ENCODE measurements at regions not wholly inside any gene's neighbourhood (a gene's known extent, or its start where the extent isn't known, plus 50 kb on each side); places are given as distances from the start of the nearest gene placed in this dataset.

GRCh38 chr3:23105048-23105447 is 98.1 kb upstream of the UBE2E2 start:
- TF ChIP-seq EZH2 (IDR thresholded peaks at IDR 0.05) = no peak
- TF ChIP-seq FOXP2 (optimal IDR thresholded peaks at IDR 0.05; ENCODE audit: control extremely low read depth, extremely low read length, insufficient read depth) = no peak
- TF ChIP-seq POLR2AphosphoS5 (IDR thresholded peaks at IDR 0.05; ENCODE audit: borderline replicate concordance, low read depth, low read length) = no peak
- Histone ChIP-seq H3K4me3 (no peak overlapping the region), H3K9ac (ENCODE audit: insufficient read length) (no peak overlapping the region), H3K27ac (no peak overlapping the region), H3K9me3 (ENCODE audit: low read depth, low read length) (no peaks in the 10 kb centered on the region), H3K36me3 (ENCODE audit: insufficient read depth, low read length) (no peaks in the 10 kb centered on the region)
- no peak for DNase-seq (ENCODE audit: low read depth, low spot score)

GRCh38 chr3:23106666-23107065 is 96.5 kb upstream of the UBE2E2 start:
- no peak overlapping the region for H3K4me3 ChIP-seq
- H3K27ac ChIP-seq = no peak overlapping the region; the same call in 1 of the 2 replicates
- H3K9ac ChIP-seq (ENCODE audit: insufficient read length) = no peak overlapping the region
- TF ChIP-seq POLR2AphosphoS5 (IDR thresholded peaks at IDR 0.05; ENCODE audit: borderline replicate concordance, low read depth, low read length) (no peak), EZH2 (IDR thresholded peaks at IDR 0.05) (no peak), FOXP2 (optimal IDR thresholded peaks at IDR 0.05; ENCODE audit: control extremely low read depth, extremely low read length, insufficient read depth) (no peak)
- no peak for DNase-seq (ENCODE audit: low read depth, low spot score)
- no peaks in the 10 kb centered on the region for H3K36me3 ChIP-seq (ENCODE audit: insufficient read depth, low read length)
- H3K9me3 ChIP-seq (ENCODE audit: low read depth, low read length) = no peaks in the 10 kb centered on the region

- no peaks in the 10 kb centered on the region for H3K9me3 ChIP-seq (ENCODE audit: low read depth, low read length)
- DNase-seq (ENCODE audit: low read depth, low spot score) = no peak
- H3K4me3 ChIP-seq = no peak overlapping the region
- no peak for TF ChIP-seq FOXP2 (optimal IDR thresholded peaks at IDR 0.05; ENCODE audit: control extremely low read depth, extremely low read length, insufficient read depth)
- TF ChIP-seq EZH2 (IDR thresholded peaks at IDR 0.05) = no peak
- no peak for TF ChIP-seq POLR2AphosphoS5 (IDR thresholded peaks at IDR 0.05; ENCODE audit: borderline replicate concordance, low read depth, low read length)
- no peaks in the 10 kb centered on the region for H3K36me3 ChIP-seq (ENCODE audit: insufficient read depth, low read length)
- H3K27ac ChIP-seq = no peak overlapping the region; the same call in 1 of the 2 replicates
- H3K9ac ChIP-seq (ENCODE audit: insufficient read length) = no peak overlapping the region
Measured at GRCh38 chr3:23107221-23107620, 95.9 kb upstream of the UBE2E2 start.

GRCh38 chr3:23108451-23109057 is 94.6 kb upstream of the UBE2E2 start:
- TF ChIP-seq FOXP2 (optimal IDR thresholded peaks at IDR 0.05; ENCODE audit: control extremely low read depth, extremely low read length, insufficient read depth) (no peak), POLR2AphosphoS5 (IDR thresholded peaks at IDR 0.05; ENCODE audit: borderline replicate concordance, low read depth, low read length) (no peak), EZH2 (IDR thresholded peaks at IDR 0.05) (no peak)

GRCh38 chr3:23111286-23111685 is 91.8 kb upstream of the UBE2E2 start:
- no peak for DNase-seq (ENCODE audit: low read depth, low spot score)
- Histone ChIP-seq H3K4me3 (no peak overlapping the region), H3K27ac (no peak overlapping the region), H3K9ac (ENCODE audit: insufficient read length) (no peak overlapping the region), H3K36me3 (ENCODE audit: insufficient read depth, low read length) (no peaks in the 10 kb centered on the region), H3K9me3 (ENCODE audit: low read depth, low read length) (no peaks in the 10 kb centered on the region)
- TF ChIP-seq EZH2 (IDR thresholded peaks at IDR 0.05) = no peak
- TF ChIP-seq FOXP2 (optimal IDR thresholded peaks at IDR 0.05; ENCODE audit: control extremely low read depth, extremely low read length, insufficient read depth) = no peak
- no peak for TF ChIP-seq POLR2AphosphoS5 (IDR thresholded peaks at IDR 0.05; ENCODE audit: borderline replicate concordance, low read depth, low read length)

More at GRCh38 chr3:23108451-23109057, 94.6 kb upstream of the UBE2E2 start:
- Histone ChIP-seq H3K9me3 (ENCODE audit: low read depth, low read length) (no peaks in the 10 kb centered on the region), H3K9ac (ENCODE audit: insufficient read length) (no peak overlapping the region), H3K36me3 (ENCODE audit: insufficient read depth, low read length) (no peaks in the 10 kb centered on the region), H3K27ac (no peak overlapping the region), H3K4me3 (no peak overlapping the region)
- no peak for DNase-seq (ENCODE audit: low read depth, low spot score)

GRCh38 chr3:23111797-23112196 is 91.3 kb upstream of the UBE2E2 start:
- DNase-seq (ENCODE audit: low read depth, low spot score) = no peak
- Histone ChIP-seq H3K9ac (ENCODE audit: insufficient read length) (no peak overlapping the region), H3K27ac (no peak overlapping the region), H3K9me3 (ENCODE audit: low read depth, low read length) (no peaks in the 10 kb centered on the region), H3K4me3 (no peak overlapping the region), H3K36me3 (ENCODE audit: insufficient read depth, low read length) (no peaks in the 10 kb centered on the region)
- no peak for TF ChIP-seq POLR2AphosphoS5 (IDR thresholded peaks at IDR 0.05; ENCODE audit: borderline replicate concordance, low read depth, low read length)
- no peak for TF ChIP-seq EZH2 (IDR thresholded peaks at IDR 0.05)
- TF ChIP-seq FOXP2 (optimal IDR thresholded peaks at IDR 0.05; ENCODE audit: control extremely low read depth, extremely low read length, insufficient read depth) = no peak

- H3K36me3 ChIP-seq (ENCODE audit: insufficient read depth, low read length) = no peaks in the 10 kb centered on the region
- TF ChIP-seq FOXP2 (optimal IDR thresholded peaks at IDR 0.05; ENCODE audit: control extremely low read depth, extremely low read length, insufficient read depth) (no peak), POLR2AphosphoS5 (IDR thresholded peaks at IDR 0.05; ENCODE audit: borderline replicate concordance, low read depth, low read length) (no peak), EZH2 (IDR thresholded peaks at IDR 0.05) (no peak)
- DNase-seq (ENCODE audit: low read depth, low spot score) = no peak
Measured at GRCh38 chr3:23112491-23112890, 90.6 kb upstream of the UBE2E2 start.

GRCh38 chr3:23113455-23114171 is 89.5 kb upstream of the UBE2E2 start:
- TF ChIP-seq EZH2 (IDR thresholded peaks at IDR 0.05) = no peak
- no peak for TF ChIP-seq POLR2AphosphoS5 (IDR thresholded peaks at IDR 0.05; ENCODE audit: borderline replicate concordance, low read depth, low read length)
- no peak for TF ChIP-seq FOXP2 (optimal IDR thresholded peaks at IDR 0.05; ENCODE audit: control extremely low read depth, extremely low read length, insufficient read depth)

More at GRCh38 chr3:23112491-23112890, 90.6 kb upstream of the UBE2E2 start:
- Histone ChIP-seq H3K9ac (ENCODE audit: insufficient read length) (no peak overlapping the region), H3K4me3 (no peak overlapping the region), H3K27ac (no peak overlapping the region), H3K9me3 (ENCODE audit: low read depth, low read length) (no peaks in the 10 kb centered on the region)

More at GRCh38 chr3:23113455-23114171, 89.5 kb upstream of the UBE2E2 start:
- Histone ChIP-seq H3K36me3 (ENCODE audit: insufficient read depth, low read length) (no peaks in the 10 kb centered on the region), H3K27ac (no peak overlapping the region), H3K4me3 (no peak overlapping the region), H3K9ac (ENCODE audit: insufficient read length) (no peak overlapping the region), H3K9me3 (ENCODE audit: low read depth, low read length) (no peaks in the 10 kb centered on the region)
- DNase-seq (ENCODE audit: low read depth, low spot score) = no peak

All from SK-N-MC (cell line).